MM.1S (cell line): ENCODE measurements at regions not wholly inside any gene's neighbourhood (a gene's known extent, or its start where the extent isn't known, plus 50 kb on each side); places are given as distances from the start of the nearest gene placed in this dataset.

Experiments used
- DNase-seq: peaks from one replicate; pipeline ENCODE4 v3.0.0-alpha.2; 2015
- H2AFZ ChIP-seq: fragments of 300-600 bp; sonication (generic); 2 replicates; pipeline ENCODE4 v1.6.0; 2016; ENCODE audit warnings: antibody characterized with exemption, low read length
- H3F3A ChIP-seq: fragments of 300-600 bp; sonication (generic); 2 replicates; pipeline ENCODE4 v1.6.1; 2016; ENCODE audit warnings: mild to moderate bottlenecking, antibody characterized with exemption, low read length, moderate library complexity, mixed read lengths; ENCODE audit not compliant: insufficient read depth
- H3K27ac ChIP-seq: fragments of 300-600 bp; sonication (generic); 2 replicates; pipeline ENCODE4 v1.5.1; 2016; ENCODE audit warnings: mild to moderate bottlenecking, low read length
- H3K27me3 ChIP-seq: fragments of 300-600 bp; sonication (generic); replicated peaks from 2 replicates; pipeline ENCODE4 v1.6.0; 2016; ENCODE audit warnings: low read length; ENCODE audit not compliant: insufficient read depth
- H3K36me3 ChIP-seq: fragments of 300-600 bp; sonication (generic); replicated peaks from 2 replicates; pipeline ENCODE4 v1.6.1; 2016; ENCODE audit warnings: mild to moderate bottlenecking, low read length, mixed read lengths; ENCODE audit not compliant: insufficient read depth
- H3K4me1 ChIP-seq: fragments of 300-600 bp; sonication (generic); 2 replicates; pipeline ENCODE4 v1.6.1; 2016; ENCODE audit warnings: low read length, mixed read lengths
- H3K4me2 ChIP-seq: fragments of 300-600 bp; sonication (generic); 2 replicates; pipeline ENCODE4 v1.6.0; 2016; ENCODE audit warnings: low read depth, low read length
- H3K4me3 ChIP-seq: fragments of 300-600 bp; sonication (generic); 2 replicates; pipeline ENCODE4 v1.5.1; 2016; ENCODE audit warnings: low read length, mixed read lengths
- H3K79me2 ChIP-seq: fragments of 300-600 bp; sonication (generic); 2 replicates; pipeline ENCODE4 v1.6.1; 2016; ENCODE audit warnings: mixed run types, low read length, mixed read lengths
- H3K9ac ChIP-seq: fragments of 300-600 bp; sonication (generic); 2 replicates; pipeline ENCODE4 v1.6.1; 2016; ENCODE audit warnings: low read length, mixed read lengths
- H3K9me2 ChIP-seq: fragments of 300-600 bp; sonication (generic); replicated peaks from 2 replicates; pipeline ENCODE4 v1.6.1; 2016; ENCODE audit warnings: mild to moderate bottlenecking, low read length, mixed read lengths; ENCODE audit not compliant: insufficient read depth
- H3K9me3 ChIP-seq: fragments of 300-600 bp; sonication (generic); replicated peaks from 2 replicates; pipeline ENCODE4 v1.6.1; 2016; ENCODE audit warnings: mild to moderate bottlenecking, low read length, mixed read lengths; ENCODE audit not compliant: insufficient read depth
- H4K20me1 ChIP-seq: fragments of 300-600 bp; sonication (generic); 2 replicates; pipeline ENCODE4 v1.6.1; 2016; ENCODE audit warnings: mild to moderate bottlenecking, low read length, moderate library complexity, mixed read lengths; ENCODE audit not compliant: insufficient read depth
- CTCF ChIP-seq: fragments of 300-600 bp; sonication (generic); IDR thresholded peaks from 2 replicates; pipeline ENCODE4 v1.5.1; 2016; ENCODE audit warnings: antibody characterized with exemption, low read length, mixed read lengths
- EZH2 ChIP-seq: fragments of 300-600 bp; sonication (generic); optimal IDR thresholded peaks from 2 replicates; pipeline ENCODE3; 2017; ENCODE audit warnings: low read depth, mild to moderate bottlenecking, antibody characterized with exemption, low read length, mixed read lengths
- EZH2phosphoT487 ChIP-seq: fragments of 300-600 bp; sonication (generic); IDR thresholded peaks from 2 replicates; pipeline ENCODE4 v1.6.1; 2018; ENCODE audit warnings: antibody characterized with exemption, low read length

- no peaks in the 10 kb centered on the region for H3F3A ChIP-seq
- H3K4me2 ChIP-seq = no peak overlapping the region
- H4K20me1 ChIP-seq = no peaks in the 10 kb centered on the region
- H3K36me3 ChIP-seq = no peaks in the 10 kb centered on the region
- H3K9ac ChIP-seq = no peak overlapping the region
- H3K9me3 ChIP-seq = no peaks in the 10 kb centered on the region
- H3K9me2 ChIP-seq = no peaks in the 10 kb centered on the region
- no peak overlapping the region for H3K4me3 ChIP-seq
- TF ChIP-seq CTCF (no peak), EZH2phosphoT487 (no peak), EZH2 (no peak)
- no peaks in the 10 kb centered on the region for H3K79me2 ChIP-seq
- H3K27ac ChIP-seq = no peak overlapping the region
- DNase-seq = no peak
- no peaks in the 10 kb centered on the region for H3K27me3 ChIP-seq
- no peak overlapping the region for H2AFZ ChIP-seq
- H3K4me1 ChIP-seq = no peaks in the 10 kb centered on the region
Measured at GRCh38 chr11:97325693-97326092, 935.9 kb downstream of the JRKL start.

- no peak for DNase-seq
- Histone ChIP-seq H3K27ac (no peak overlapping the region), H3K4me1 (no peaks in the 10 kb centered on the region), H3K36me3 (no peaks in the 10 kb centered on the region), H3K4me2 (no peak overlapping the region), H2AFZ (no peak overlapping the region), H3K9me2 (no peaks in the 10 kb centered on the region), H3K4me3 (no peak overlapping the region), H3K27me3 (no peaks in the 10 kb centered on the region), H4K20me1 (no peaks in the 10 kb centered on the region), H3K9ac (no peak overlapping the region), H3F3A (no peaks in the 10 kb centered on the region), H3K9me3 (no peaks in the 10 kb centered on the region), H3K79me2 (no peaks in the 10 kb centered on the region)
- no peak for TF ChIP-seq CTCF
- TF ChIP-seq EZH2 = no peak
Measured at GRCh38 chr11:97332271-97332670, 942.5 kb downstream of the JRKL start.

GRCh38 chr11:97336064-97336463, 946.3 kb downstream of the JRKL start:
- Histone ChIP-seq H3K79me2 (no peaks in the 10 kb centered on the region), H3K36me3 (no peaks in the 10 kb centered on the region), H3K4me2 (no peak overlapping the region), H3K9me3 (no peaks in the 10 kb centered on the region), H3F3A (no peaks in the 10 kb centered on the region), H2AFZ (no peak overlapping the region), H3K4me3 (no peak overlapping the region), H3K9ac (no peak overlapping the region), H3K27me3 (no peaks in the 10 kb centered on the region), H3K27ac (no peak overlapping the region), H3K9me2 (no peaks in the 10 kb centered on the region), H3K4me1 (no peaks in the 10 kb centered on the region), H4K20me1 (no peaks in the 10 kb centered on the region)
- TF ChIP-seq EZH2 (no peak), CTCF (no peak), EZH2phosphoT487 (no peak)
- no peak for DNase-seq

- Histone ChIP-seq H3K4me3 (no peak overlapping the region), H3K4me2 (no peak overlapping the region), H4K20me1 (no peaks in the 10 kb centered on the region), H3K27me3 (no peaks in the 10 kb centered on the region), H3K9me3 (no peaks in the 10 kb centered on the region), H3K9ac (no peak overlapping the region), H2AFZ (no peak overlapping the region), H3K9me2 (no peaks in the 10 kb centered on the region), H3K27ac (no peak overlapping the region), H3K79me2 (no peaks in the 10 kb centered on the region), H3K4me1 (no peaks in the 10 kb centered on the region), H3F3A (no peaks in the 10 kb centered on the region), H3K36me3 (no peaks in the 10 kb centered on the region)
- no peak for DNase-seq
- TF ChIP-seq EZH2phosphoT487 (no peak), CTCF (no peak), EZH2 (no peak)
Measured at GRCh38 chr11:97345032-97345431, 955.2 kb downstream of the JRKL start.
